Superior temporal gyrus (tissue), 1 donor: ENCODE measurements at regions not wholly inside any gene's neighbourhood (a gene's known extent, or its start where the extent isn't known, plus 50 kb on each side); places are given as distances from the start of the nearest gene placed in this dataset.

Experiments
- DNase-seq: peaks from one replicate; pipeline ENCODE4 v3.0.0-alpha.2; 2016; ENCODE audit errors: extremely low spot score

DNA sequence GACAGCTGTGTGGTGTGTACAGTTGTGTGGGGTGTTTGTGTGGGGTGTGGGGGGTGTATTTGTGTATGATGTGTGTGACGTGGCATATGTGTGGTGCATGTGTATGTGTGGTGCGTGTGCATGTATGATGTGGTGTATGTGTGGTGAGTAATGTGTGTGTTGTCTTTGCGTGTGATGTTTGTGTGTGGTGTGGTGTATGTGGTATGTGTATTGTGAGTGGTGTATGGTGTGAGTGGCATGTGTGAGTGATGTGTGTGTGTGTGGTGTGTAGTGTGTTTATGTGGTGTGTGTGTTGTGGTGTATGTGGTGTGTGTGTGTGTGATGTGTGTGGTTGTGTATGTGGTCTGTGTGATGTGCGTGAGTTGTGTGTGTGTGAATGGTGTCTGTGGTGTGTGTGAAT lies 191.1 kb downstream of the MELK start:
- DNase-seq, result no peak

DNA sequence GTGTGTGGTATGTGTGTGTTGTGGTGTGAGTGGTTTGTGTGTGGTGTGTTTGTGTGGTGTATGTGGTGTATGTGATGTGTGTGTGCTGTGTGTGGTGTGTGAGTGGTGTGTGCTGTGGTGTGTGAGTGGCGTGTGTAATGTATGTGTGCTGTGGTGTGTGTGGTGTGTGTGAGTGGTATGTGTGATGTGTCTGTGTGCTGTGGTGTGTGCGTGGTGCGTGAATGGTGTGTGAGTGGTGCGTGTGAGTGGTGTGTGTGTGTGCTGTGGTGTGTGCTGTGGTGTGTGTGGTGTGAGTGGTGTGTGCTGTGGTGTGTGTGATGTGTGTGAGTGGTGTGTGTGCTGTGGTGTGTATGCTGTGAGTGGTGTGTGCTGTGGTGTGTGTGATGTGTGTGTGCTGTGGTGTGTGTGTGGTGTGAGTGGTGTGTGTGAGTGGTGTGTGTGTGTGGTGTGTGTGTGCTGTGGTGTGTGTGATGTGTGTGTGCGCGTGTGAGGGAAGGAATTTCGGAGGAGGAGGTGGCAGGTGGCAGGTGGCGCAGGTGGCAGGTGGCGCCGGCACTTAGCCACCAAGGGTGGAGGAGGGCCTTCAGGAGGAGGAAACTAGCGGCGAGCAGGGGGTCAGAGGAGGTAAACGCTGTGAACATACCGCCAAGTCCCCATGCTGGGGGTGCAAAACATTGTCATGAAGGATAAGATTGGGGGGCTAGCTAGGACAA lies 191.8 kb downstream of the MELK start:
- DNase-seq, result no peak

GRCh38 chr9:36765077-36765390 lies 192.3 kb downstream of the MELK start:
- DNase-seq, result no peak

- peak; percentile 90 for DNase-seq
Measured at GRCh38 chr9:36765468-36766341, 193.0 kb downstream of the MELK start.

GRCh38 chr9:36768677-36769076 lies 196.0 kb downstream of the MELK start:
- no peak for DNase-seq

- no peak for DNase-seq
Measured at GRCh38 chr9:36770025-36770424, 197.3 kb downstream of the MELK start.

GRCh38 chr9:36772449-36773403 lies 200.0 kb downstream of the MELK start:
- no peak for DNase-seq

GRCh38 chr9:36778682-36779081 lies 206.0 kb downstream of the MELK start:
- DNase-seq, result no peak

DNA sequence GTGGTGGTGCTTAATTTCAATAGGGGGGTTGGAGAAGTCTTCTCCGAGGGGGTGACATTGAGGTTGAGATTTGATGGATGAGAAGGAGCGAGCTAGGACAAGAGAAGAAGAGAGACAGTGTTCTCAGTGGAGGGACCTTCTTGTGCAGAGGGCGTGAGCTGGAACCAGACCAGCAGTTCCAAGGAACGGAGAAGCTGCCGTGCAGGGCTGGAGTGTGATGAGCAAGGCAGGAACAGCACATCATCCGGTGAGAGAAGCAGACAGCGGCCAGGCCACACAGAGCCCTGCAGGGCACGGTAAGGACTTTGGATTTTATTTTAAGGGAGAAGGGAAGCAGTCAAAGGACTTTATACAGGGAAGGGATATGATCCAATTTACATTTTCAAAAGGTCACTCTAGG lies 206.9 kb downstream of the MELK start:
- DNase-seq, result peak; percentile 20

- peak; percentile 19 for DNase-seq
Measured at GRCh38 chr9:36780186-36780585, 207.5 kb downstream of the MELK start.

- DNase-seq, result no peak
Measured at GRCh38 chr9:36781533-36781932, 208.8 kb downstream of the MELK start.
